Eye (tissue), 1 donor: ENCODE measurements at regions not wholly inside any gene's neighbourhood (a gene's known extent, or its start where the extent isn't known, plus 50 kb on each side); places are given as distances from the start of the nearest gene placed in this dataset.
"Not testable (repeated sequence)": the region's sequence is repeated elsewhere in the genome, so short reads cannot be mapped to it uniquely, and the experiment has no call there.

Experiments
- DNase-seq: peaks from one replicate; pipeline ENCODE4 v3.0.0-alpha.2; 2015

GRCh38 chr2:179385756-179386155, 121.1 kb upstream of the SESTD1 start:
- not testable (repeated sequence) for DNase-seq

- DNase-seq: no peak
Measured at GRCh38 chr2:179383975-179384374, 119.3 kb upstream of the SESTD1 start.

GRCh38 chr2:179377296-179377695, 112.7 kb upstream of the SESTD1 start:
- DNase-seq: no peak

GRCh38 chr2:179376881-179377280, 112.2 kb upstream of the SESTD1 start:
- DNase-seq: no peak

DNA sequence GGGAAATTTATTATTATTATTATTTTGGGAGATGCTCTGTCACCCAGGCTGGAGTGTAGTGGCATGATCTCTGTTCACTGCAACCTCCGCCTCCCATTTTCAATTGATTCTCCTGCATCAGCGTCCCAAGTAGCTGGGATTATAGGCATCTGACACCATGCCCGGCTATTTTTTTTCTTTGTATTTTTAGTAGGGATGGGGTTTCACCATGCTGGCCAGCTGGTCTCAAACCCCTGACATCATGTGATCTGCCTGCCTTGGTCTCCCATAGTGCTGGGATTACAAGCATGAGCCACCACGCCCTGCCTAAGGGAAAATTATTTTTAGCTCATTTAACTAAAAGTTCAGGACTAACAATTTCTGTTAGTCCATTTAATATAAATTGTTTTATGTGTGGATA, 109.2 kb upstream of the SESTD1 start:
- DNase-seq: no peak

DNA sequence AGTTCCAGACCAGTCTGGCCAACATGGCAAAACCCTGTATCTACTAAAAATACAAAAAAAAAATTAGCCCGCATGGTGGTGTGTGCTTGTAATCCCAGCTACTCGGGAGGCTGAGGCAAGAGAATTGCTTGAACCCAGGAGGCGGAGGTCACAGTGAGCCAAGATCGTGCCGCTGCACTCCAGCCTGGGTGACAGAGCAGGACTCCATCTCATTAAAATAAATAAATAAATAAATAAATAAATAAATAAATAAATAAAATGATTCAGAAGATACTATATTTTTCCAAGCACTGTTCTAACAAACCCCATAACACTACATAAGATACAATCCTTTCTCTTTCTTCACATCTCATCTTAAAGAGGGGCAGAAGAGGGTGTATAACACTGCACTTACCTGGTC, 100.9 kb upstream of the SESTD1 start:
- not testable (repeated sequence) for DNase-seq

DNA sequence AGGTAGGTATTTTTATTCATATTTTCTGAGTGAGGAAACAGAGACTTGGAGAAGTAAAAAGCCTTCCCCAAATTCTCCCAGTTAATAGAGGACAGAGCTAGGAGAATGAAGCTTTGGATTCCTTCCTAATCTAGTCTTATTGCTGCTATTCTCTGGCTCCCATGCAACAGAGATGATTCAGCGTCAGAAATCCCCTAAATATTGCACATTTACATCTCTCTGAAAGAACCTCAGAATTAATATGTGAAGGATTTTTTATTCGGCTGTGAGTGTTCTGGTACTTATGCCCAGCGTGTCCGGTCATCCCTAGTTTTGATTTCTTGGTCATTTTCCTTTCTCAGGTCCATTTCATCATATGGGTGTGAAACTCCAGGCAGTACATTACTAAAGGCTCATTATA, 91.2 kb upstream of the SESTD1 start:
- no peak for DNase-seq

DNA sequence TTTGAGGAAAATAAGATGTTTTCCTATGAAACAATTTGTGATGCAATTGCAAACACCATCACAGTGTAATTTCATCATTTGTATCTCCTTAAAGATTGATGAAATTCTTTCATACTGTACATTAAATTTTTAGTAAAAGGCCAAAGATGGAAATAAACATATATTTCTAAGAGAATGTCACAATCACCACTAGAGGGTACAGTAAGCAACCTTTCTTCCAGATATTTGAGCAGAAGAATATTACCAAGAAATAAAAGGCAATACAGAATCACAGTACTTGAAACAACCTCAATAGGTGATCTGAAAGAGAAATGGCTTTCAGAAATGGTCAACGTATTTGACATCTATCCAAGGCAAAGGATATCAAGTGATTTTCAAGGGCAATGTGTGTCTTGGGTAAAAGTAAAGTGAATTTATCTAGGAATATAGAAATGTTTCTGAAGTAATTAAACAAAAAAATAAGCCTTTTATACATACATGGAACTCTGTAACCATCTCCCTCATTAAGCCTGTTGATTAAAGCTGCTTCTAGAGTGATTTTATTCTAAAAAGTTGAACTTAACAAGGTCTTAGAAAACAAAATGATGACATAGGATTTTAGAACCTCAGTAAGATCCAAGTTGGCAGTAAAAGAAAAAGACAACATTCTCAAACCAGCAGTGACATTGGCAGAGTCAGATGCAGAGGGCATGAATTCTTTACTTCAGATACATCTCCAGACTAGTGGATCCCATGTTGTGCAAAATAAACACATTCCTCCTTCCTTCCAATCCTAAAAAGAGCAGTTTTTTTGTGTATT, 90.3 kb upstream of the SESTD1 start:
- DNase-seq: no peak

- DNase-seq: no peak
Measured at GRCh38 chr2:179354296-179354695, 89.7 kb upstream of the SESTD1 start.

DNA sequence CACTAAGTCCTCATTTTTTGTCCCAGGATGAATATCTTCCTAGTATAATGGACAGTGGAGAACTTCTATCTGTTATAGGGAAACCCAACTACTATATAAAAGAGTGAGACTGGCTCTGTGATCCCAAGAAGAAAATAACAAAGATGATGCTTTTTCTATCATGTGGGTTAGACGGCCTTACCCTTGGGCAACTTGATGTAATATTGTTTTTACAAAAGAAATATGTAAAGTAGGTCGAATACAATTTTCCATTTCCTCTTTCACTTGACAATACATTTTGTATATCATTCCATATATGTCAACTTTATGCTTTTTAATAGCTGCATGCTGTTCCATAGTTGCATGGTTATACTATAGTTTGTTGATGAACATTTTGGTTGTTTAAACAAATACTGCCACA, 87.5 kb upstream of the SESTD1 start:
- no peak for DNase-seq

DNA sequence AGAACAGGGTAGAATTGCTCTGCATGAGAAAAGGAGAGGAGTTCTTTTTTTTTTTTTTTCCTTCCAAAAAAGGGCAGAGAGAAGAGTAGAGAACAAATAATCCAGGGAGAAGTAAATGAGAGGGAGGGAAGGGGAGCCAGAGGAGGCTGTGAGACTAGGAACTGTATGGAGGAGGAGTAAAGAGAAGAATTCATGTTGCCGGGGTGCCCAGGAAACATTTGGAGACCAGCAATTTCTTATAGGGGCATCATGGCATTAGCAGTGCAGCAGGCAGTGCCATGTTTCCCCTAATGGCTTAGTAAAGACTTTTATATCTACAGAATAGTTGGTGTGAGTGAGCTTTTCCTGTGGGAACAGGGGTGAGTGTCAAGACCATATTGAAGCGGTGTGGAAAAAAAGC, 86.4 kb upstream of the SESTD1 start:
- DNase-seq: no peak

DNA sequence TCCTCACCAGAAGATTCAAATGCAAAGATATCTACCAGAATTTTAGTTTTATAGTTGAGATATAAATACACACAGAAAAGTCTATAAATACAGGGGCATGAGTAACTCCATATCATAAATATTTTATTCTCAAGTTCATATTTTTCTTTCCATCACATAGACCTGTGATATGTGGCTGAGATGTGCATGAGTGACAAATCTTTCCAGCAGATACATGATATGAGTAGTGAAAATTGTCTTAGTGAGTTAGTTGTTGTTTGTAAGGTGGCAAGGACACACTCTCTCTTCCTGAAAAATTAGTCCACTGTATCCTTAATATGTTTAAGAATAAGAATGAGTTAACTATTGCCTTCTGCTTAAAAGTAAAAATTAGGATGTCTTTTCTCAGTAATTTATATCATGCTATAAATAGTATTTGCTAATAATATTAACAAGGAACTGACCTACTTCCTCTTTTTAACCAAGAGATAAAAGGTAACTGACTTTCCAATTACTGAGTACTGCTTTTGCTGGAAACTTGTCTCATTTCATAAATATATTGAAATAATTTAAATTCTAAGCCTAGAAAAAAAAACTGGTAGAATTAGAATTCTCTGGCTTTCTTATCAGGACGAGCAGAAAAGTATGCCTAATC, 85.2 kb upstream of the SESTD1 start:
- no peak for DNase-seq

GRCh38 chr2:179348906-179349305, 84.3 kb upstream of the SESTD1 start:
- no peak for DNase-seq

DNA sequence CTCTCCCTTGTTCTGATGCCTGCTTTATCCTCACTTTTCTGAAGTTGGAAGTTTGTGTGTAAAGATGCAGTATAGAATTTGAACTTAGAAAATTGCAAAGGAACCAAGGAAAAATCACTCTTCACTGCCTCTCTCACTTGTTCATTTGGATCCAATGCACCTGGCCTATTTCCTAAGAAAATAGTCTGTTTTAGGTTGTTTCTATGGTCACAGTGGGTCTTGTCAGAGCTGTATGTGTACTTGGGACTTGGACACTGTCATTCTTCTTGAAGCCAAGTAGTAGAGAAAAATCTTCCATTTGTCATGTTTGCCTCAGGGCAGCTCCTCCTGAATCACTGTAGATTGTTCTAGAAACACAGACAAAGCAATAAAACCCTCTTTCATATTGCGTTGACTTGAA, 80.3 kb upstream of the SESTD1 start:
- DNase-seq: peak; percentile 16

DNA sequence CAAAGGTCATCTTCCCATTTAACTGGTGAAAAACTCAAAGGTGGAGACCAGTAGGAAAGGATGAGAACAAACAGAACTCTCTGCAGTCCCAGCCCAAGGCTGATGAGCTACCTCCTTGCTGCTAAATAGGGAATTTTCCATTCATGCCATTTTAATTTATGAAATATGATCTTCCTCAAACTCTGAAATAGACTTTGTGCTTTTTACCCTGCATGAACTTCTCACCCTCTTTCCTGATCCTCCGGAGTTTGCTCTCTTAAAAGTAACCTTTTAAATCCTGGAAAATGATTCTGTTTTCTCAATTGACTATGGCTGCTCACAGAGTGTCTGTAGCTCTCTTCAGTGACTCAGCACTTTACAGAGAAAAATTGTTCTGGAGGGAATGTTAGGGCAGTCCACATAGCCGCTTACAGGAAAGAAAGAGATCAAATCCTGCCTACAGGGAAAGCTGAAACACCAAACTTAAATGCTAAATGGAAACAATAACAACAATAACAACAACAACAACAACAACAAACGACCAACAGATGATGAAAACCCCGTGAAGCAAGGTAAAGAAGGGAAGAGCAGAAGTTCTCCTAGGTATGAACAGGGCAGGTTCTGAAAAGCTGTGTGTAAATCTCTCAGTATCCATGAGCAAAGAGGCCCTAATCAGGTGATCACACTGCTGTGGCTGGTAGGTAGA, 79.8 kb upstream of the SESTD1 start:
- peak; percentile 21 for DNase-seq

- no peak for DNase-seq
Measured at GRCh38 chr2:179343945-179344279, 79.3 kb upstream of the SESTD1 start.

- DNase-seq: no peak
Measured at GRCh38 chr2:179341152-179341866, 76.7 kb upstream of the SESTD1 start.

GRCh38 chr2:179340678-179341077, 76.0 kb upstream of the SESTD1 start:
- DNase-seq: no peak

DNA sequence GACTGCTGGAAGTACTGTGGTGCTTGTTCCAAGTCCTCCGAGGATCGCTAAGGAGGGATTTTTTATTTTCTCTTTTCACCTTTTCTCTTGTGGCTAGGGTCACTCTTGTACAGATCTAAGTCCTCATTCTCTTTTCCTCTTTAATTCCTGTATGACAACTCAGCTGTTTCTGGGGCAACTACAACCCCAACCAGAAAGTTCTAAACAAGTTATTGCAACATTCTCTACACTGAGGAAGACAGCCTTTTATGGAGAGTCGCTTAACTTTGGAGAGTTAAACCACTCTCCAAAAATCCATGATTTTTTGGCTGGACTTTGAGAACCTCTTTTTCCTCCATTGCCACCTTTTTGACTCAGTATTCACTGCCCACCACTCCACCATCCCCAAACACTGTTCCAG, 74.0 kb upstream of the SESTD1 start:
- no peak for DNase-seq

DNA sequence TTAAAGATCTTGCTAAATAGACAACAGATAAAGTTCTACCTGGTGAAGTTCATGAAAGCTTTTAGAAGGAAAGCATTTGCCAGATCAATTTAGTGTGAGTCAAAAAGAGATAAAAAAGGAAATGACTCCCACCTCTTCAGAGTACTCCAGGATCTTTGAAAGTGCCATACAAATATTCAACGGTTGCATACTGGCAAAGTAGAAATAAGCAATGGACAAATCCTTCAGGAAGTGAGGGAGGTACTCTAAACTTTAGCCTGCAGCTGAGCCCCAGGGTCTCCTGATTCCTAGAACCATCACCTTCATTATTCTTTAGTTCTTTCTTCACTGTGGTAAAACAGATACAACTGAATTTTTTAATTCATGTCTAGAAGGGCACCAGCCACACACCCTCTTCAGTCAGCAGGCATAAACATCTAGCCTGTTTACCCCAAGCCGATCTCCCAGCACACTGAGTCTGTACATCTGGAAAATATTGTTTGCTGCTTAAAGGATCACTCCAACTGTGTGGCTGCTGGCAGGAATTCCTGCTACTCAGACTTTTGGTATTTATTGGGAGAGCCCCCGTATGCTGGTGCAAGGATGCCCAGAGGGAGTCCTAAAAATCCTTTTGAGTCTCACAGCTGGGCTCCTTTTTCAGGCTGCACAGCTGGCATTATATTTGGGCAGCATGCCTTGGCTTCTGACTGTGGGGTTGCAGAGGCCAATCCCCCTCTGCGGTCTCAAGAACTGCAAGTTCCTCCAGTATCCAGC, 72.3 kb upstream of the SESTD1 start:
- peak; percentile 56 for DNase-seq

DNA sequence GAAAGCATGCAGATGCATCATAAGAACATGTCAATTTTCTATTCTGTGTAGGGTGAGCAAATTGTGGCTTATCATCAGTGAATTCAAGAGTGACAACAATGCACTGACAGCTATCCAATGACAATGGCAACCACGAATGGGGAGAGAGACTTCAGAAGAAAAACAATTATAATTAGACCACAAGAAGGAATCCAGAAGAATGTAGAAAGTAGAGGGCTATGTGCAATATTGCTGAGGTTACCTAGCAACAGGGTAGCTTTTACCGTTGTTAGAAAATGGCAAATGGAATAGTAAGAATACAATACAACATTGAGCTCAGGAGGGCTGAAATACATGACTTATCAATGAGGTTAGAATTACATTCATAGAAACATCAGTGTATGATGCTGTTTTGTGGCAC, 71.1 kb upstream of the SESTD1 start:
- peak; percentile 4 for DNase-seq

DNA sequence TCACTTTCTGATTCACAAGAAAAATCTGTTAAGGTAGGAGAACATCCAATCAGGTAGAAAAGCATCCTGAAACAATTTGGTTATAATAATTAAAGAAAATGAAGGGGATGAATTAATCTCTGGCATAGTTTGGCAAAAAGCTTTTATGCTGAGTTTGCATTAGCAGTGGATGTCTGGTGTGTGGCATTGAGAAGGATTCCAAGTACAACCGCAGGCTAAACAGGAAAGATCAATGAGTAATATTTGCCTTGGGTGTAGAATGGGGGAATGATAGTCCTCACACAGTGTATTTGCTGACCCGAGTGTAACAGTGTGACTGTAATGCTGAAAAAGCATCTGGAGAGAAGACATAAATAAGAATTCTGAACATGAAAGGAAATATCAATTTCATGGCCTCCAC, 68.3 kb upstream of the SESTD1 start:
- no peak for DNase-seq

DNA sequence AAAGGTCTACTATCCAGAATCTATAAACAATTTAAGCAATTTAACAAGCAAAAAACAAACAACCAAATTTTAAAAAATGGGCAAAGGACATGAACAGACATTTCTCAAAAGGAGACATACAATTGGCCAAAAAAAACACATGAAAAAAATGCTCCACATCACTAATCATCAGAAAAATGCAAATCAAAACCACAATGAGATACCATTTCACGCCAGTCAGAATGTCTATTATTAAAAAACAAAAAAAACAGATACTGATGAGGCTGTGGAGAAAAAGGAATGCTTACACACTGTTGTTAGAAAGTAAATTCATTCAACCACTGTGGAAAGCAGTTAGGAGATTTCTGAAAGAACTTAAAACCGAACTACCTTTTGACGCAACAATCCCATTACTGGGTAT, 66.4 kb upstream of the SESTD1 start:
- no peak for DNase-seq
